GM19043 (cell line): ENCODE measurements at regions not wholly inside any gene's neighbourhood (a gene's known extent, or its start where the extent isn't known, plus 50 kb on each side); places are given as distances from the start of the nearest gene placed in this dataset.

Experiments
- ATAC-seq: cut with Tn5 transposase; IDR thresholded peaks from one replicate; pipeline ENCODE4 v1.9.1; 2021; ENCODE audit warnings: low read depth; ENCODE audit not compliant: unreplicated experiment

- ATAC-seq = no peak
These were observed 465.4 kb downstream of the CD109 start for GRCh38 chr6:74161380-74161779.

GRCh38 chr6:74152096-74152675 is 456.2 kb downstream of the CD109 start:
- no peak for ATAC-seq

- ATAC-seq = no peak
These were observed 449.9 kb downstream of the CD109 start for GRCh38 chr6:74145931-74146330.

GRCh38 chr6:74137911-74138310 is 441.9 kb downstream of the CD109 start:
- no peak for ATAC-seq

- ATAC-seq = no peak
These were observed 438.3 kb downstream of the CD109 start for GRCh38 chr6:74134327-74134726.

- ATAC-seq = no peak
These were observed 437.1 kb downstream of the CD109 start for GRCh38 chr6:74133073-74133472.

- no peak for ATAC-seq
These were observed 434.6 kb downstream of the CD109 start for GRCh38 chr6:74130641-74131040.

- ATAC-seq = no peak
These were observed 432.5 kb downstream of the CD109 start for GRCh38 chr6:74128536-74128935.

GRCh38 chr6:74117113-74117512 is 421.1 kb downstream of the CD109 start:
- no peak for ATAC-seq

GRCh38 chr6:74115674-74116073 is 419.7 kb downstream of the CD109 start:
- no peak for ATAC-seq

GRCh38 chr6:74114428-74114827 is 418.4 kb downstream of the CD109 start:
- ATAC-seq = no peak

- no peak for ATAC-seq
These were observed 417.9 kb downstream of the CD109 start for GRCh38 chr6:74113901-74114300.

GRCh38 chr6:74103417-74103816 is 407.4 kb downstream of the CD109 start:
- ATAC-seq = no peak

- no peak for ATAC-seq
These were observed 404.8 kb downstream of the CD109 start for GRCh38 chr6:74100719-74101287.

GRCh38 chr6:74096329-74096728 is 400.3 kb downstream of the CD109 start:
- no peak for ATAC-seq

GRCh38 chr6:74093361-74093760 is 397.4 kb downstream of the CD109 start:
- ATAC-seq = no peak

- ATAC-seq = no peak
These were observed 395.8 kb downstream of the CD109 start for GRCh38 chr6:74091794-74092157.

GRCh38 chr6:74091136-74091793 is 395.3 kb downstream of the CD109 start:
- ATAC-seq = peak; percentile 53

- no peak for ATAC-seq
These were observed 391.9 kb downstream of the CD109 start for GRCh38 chr6:74087899-74088298.

GRCh38 chr6:74075896-74076295 is 379.9 kb downstream of the CD109 start:
- no peak for ATAC-seq

GRCh38 chr6:74075323-74075722 is 379.3 kb downstream of the CD109 start:
- ATAC-seq = no peak

GRCh38 chr6:74074645-74075044 is 378.6 kb downstream of the CD109 start:
- no peak for ATAC-seq
